Trophoblast cell (in vitro differentiated cells and primary cell): ENCODE measurements at regions not wholly inside any gene's neighbourhood (a gene's known extent, or its start where the extent isn't known, plus 50 kb on each side); places are given as distances from the start of the nearest gene placed in this dataset.

Experiments
- DNase-seq, 2 donors: peaks; one replicate each; pipeline ENCODE4 v3.0.0-alpha.2; 2016
- H2AFZ ChIP-seq: 2 replicates; pipeline ENCODE4 v1.6.1; 2013; ENCODE audit warnings: low read length, moderate library complexity, mild to moderate bottlenecking; ENCODE audit not compliant: insufficient read depth, poor library complexity
- H2AK5ac ChIP-seq: 2 replicates; pipeline ENCODE4 v1.6.1; 2013; ENCODE audit warnings: mild to moderate bottlenecking, low read length
- H2BK120ac ChIP-seq: 2 replicates; pipeline ENCODE4 v1.6.1; 2013; ENCODE audit warnings: low read length, mild to moderate bottlenecking, moderate library complexity; ENCODE audit not compliant: insufficient read depth, poor library complexity
- H2BK12ac ChIP-seq: 2 replicates; pipeline ENCODE4 v1.6.1; 2013; ENCODE audit warnings: mild to moderate bottlenecking, low read length, moderate library complexity
- H2BK5ac ChIP-seq: 2 replicates; pipeline ENCODE4 v1.6.1; 2013; ENCODE audit warnings: low read length, low read depth, moderate library complexity, mild to moderate bottlenecking; ENCODE audit not compliant: poor library complexity
- H3K14ac ChIP-seq: 2 replicates; pipeline ENCODE4 v1.6.1; 2013; ENCODE audit warnings: mild to moderate bottlenecking, low read length
- H3K18ac ChIP-seq: 2 replicates; pipeline ENCODE4 v1.6.1; 2013; ENCODE audit warnings: mild to moderate bottlenecking, low read length
- H3K23ac ChIP-seq: 2 replicates; pipeline ENCODE4 v1.6.1; 2013; ENCODE audit warnings: low read length
- H3K27ac ChIP-seq: 2 replicates; pipeline ENCODE4 v1.5.1; 2013; ENCODE audit warnings: low read depth, mild to moderate bottlenecking, inconsistent platforms, low read length, moderate library complexity
- H3K27me3 ChIP-seq: 2 replicates; pipeline ENCODE4 v1.6.1; 2013; ENCODE audit warnings: inconsistent platforms, mild to moderate bottlenecking, low read length, moderate library complexity; ENCODE audit not compliant: insufficient read depth
- H3K36me3 ChIP-seq, 2 experiments: 1 replicate in 1 of 2; 2 replicates in 1 of 2; pipeline ENCODE4 v1.6.1; 2013; ENCODE audit warnings: low read length in 2 of 2, mild to moderate bottlenecking in 2 of 2, moderate library complexity in 1 of 2; ENCODE audit not compliant: insufficient read depth in 2 of 2, control insufficient read depth in 1 of 2
- H3K4ac ChIP-seq: 2 replicates; pipeline ENCODE4 v1.6.1; 2013; ENCODE audit warnings: low read depth, mild to moderate bottlenecking, low read length, moderate library complexity
- H3K4me1 ChIP-seq, 2 experiments: 1 replicate in 1 of 2; 2 replicates in 1 of 2; pipeline ENCODE4 v1.6.1; 2013; ENCODE audit warnings: low read length in 2 of 2, mild to moderate bottlenecking in 2 of 2, moderate library complexity in 1 of 2; ENCODE audit not compliant: insufficient read depth in 2 of 2, control insufficient read depth in 1 of 2
- H3K4me2 ChIP-seq: 2 replicates; pipeline ENCODE4 v1.6.1; 2013; ENCODE audit warnings: inconsistent platforms, mild to moderate bottlenecking, low read length, moderate library complexity
- H3K4me3 ChIP-seq: 2 replicates; pipeline ENCODE4 v1.5.1; 2013; ENCODE audit warnings: mild to moderate bottlenecking, low read depth, low read length, inconsistent platforms
- H3K79me1 ChIP-seq: one replicate; pipeline ENCODE4 v1.6.1; 2013; ENCODE audit warnings: low read length
- H3K79me2 ChIP-seq: 2 replicates; pipeline ENCODE4 v1.6.1; 2013; ENCODE audit warnings: low read length, mild to moderate bottlenecking; ENCODE audit not compliant: control insufficient read depth, insufficient read depth, poor library complexity
- H3K9ac ChIP-seq: 2 replicates; pipeline ENCODE4 v1.6.1; 2013; ENCODE audit warnings: mild to moderate bottlenecking, low read length
- H3K9me3 ChIP-seq: 2 replicates; pipeline ENCODE4 v1.6.1; 2013; ENCODE audit warnings: low read depth, mild to moderate bottlenecking, control low read depth, inconsistent platforms, low read length; ENCODE audit not compliant: insufficient read depth
- H4K12ac ChIP-seq: 2 replicates; pipeline ENCODE4 v1.6.1; 2013; ENCODE audit warnings: low read depth, mild to moderate bottlenecking, low read length, moderate library complexity
- H4K8ac ChIP-seq: 2 replicates; pipeline ENCODE4 v1.6.1; 2013; ENCODE audit warnings: low read depth, mild to moderate bottlenecking, low read length, moderate library complexity
- H4K91ac ChIP-seq: one replicate; pipeline ENCODE4 v1.6.1; 2013; ENCODE audit warnings: low read depth, mild to moderate bottlenecking, low read length, moderate library complexity
- WGBS: extraction: QIAGEN DNeasy Blood & Tissue Kit; methylation state at CpG from one replicate; pipeline ENCODE4 v1.1.7; 2013; ENCODE audit warnings: missing lambda C conversion rate; ENCODE audit not compliant: insufficient read length, insufficient coverage; ENCODE audit errors: extremely low coverage; 5-methylcytosine and 5-hydroxymethylcytosine counted together

DNA sequence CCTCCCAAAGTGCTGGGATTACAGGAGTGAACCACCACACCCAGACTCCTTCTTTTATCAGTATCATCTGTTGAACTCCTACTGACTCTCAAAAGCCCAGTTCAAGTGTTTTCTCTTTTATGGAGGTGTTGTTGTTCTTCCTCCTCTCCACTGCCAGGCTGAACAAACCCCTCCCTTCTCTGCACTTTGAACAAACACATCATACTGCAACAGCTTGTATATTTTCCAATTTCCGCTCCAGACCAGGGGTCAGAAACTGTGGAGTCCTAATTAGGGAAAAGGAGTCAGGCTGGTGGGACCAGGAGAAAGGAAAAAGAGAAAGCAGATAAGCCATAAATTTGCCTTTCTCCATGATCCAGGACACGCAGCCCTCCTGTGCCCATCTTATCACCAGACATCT, 148.1 kb upstream of the HMHB1 start:
- Histone ChIP-seq H3K79me1 (no peaks in the 10 kb centered on the region), H4K8ac (no peak overlapping the region), H4K12ac (no peak overlapping the region), H3K4me1 (no peaks in the 10 kb centered on the region), H3K27me3 (no peaks in the 10 kb centered on the region), H4K91ac (no peak overlapping the region), H2AK5ac (no peak overlapping the region), H3K27ac (no peak overlapping the region), H3K4me2 (no peak overlapping the region), H3K9ac (no peak overlapping the region), H3K4me3 (no peak overlapping the region), H2BK5ac (no peak overlapping the region), H3K36me3 (no peaks in the 10 kb centered on the region), H2AFZ (no peak overlapping the region), H3K9me3 (no peaks in the 10 kb centered on the region), H3K79me2 (no peaks in the 10 kb centered on the region), H3K14ac (no peak overlapping the region), H2BK120ac (no peak overlapping the region), H3K4ac (no peak overlapping the region), H2BK12ac (no peak overlapping the region), H3K23ac (no peak overlapping the region), H3K18ac (no peak overlapping the region)
- no CpG with 5 or more reads among the region's 2 CpGs for WGBS
- no peak for DNase-seq

DNA sequence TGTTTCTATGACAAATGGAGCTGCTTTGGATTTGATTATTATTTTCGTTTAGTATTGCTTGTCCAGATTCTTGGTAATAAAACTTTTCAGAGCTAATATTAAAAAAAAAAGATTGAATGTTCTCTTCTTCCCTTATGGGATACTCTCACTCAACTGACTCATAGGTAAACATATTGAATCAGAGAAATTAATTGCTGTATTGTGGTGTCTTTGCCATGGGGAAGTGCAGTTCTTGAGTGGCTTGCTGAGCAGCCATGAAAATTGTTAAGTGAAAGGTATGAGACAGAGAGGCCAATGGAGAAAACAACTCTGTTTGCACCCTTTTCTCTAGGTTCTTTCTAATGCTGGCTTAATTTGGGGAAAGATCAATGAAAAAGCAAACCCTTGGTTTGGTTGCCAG, 149.9 kb upstream of the HMHB1 start:
- DNase-seq = no peak
- no peaks in the 10 kb centered on the region for H3K79me2 ChIP-seq
- no peak overlapping the region for H4K12ac ChIP-seq
- H3K9me3 ChIP-seq = no peaks in the 10 kb centered on the region
- no peaks in the 10 kb centered on the region for H3K4me1 ChIP-seq
- no peak overlapping the region for H2AFZ ChIP-seq
- no CpG with 5 or more reads among the region's 1 CpG for WGBS
- H3K14ac ChIP-seq = no peak overlapping the region
- no peak overlapping the region for H3K18ac ChIP-seq
- H3K4me2 ChIP-seq = no peak overlapping the region
- no peak overlapping the region for H2BK120ac ChIP-seq
- H3K4me3 ChIP-seq = no peak overlapping the region
- no peaks in the 10 kb centered on the region for H3K36me3 ChIP-seq
- H2AK5ac ChIP-seq = no peak overlapping the region
- H3K79me1 ChIP-seq = no peaks in the 10 kb centered on the region
- no peak overlapping the region for H4K91ac ChIP-seq
- no peak overlapping the region for H2BK5ac ChIP-seq
- no peaks in the 10 kb centered on the region for H3K27me3 ChIP-seq
- H4K8ac ChIP-seq = no peak overlapping the region
- H3K9ac ChIP-seq = no peak overlapping the region
- no peak overlapping the region for H3K23ac ChIP-seq
- no peak overlapping the region for H2BK12ac ChIP-seq
- H3K4ac ChIP-seq = no peak overlapping the region
- H3K27ac ChIP-seq = no peak overlapping the region

DNA sequence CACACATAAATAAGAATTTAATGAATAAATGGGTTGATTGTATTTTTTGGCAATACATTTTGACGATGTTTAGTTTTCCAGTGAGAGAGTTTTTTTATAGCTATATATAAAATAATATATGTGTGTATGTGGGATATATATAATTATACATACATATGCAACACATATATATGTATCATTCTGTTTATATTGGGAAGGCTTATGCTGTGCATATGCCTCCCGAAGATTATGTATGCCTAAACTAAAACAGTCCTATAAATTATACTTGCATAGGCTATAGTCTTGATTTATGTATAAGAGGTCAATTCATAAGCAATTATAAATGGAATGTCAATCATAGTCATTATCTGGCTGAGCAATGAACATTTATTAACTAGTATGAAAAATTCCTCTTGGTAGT, 151.3 kb upstream of the HMHB1 start:
- no peaks in the 10 kb centered on the region for H3K9me3 ChIP-seq
- H3K9ac ChIP-seq = no peak overlapping the region
- H3K4me1 ChIP-seq = no peaks in the 10 kb centered on the region
- no peak overlapping the region for H3K14ac ChIP-seq
- no peak overlapping the region for H3K27ac ChIP-seq
- DNase-seq = no peak
- no peak overlapping the region for H2AFZ ChIP-seq
- no CpG with 5 or more reads among the region's 2 CpGs for whole genome bisulfite sequencing
- H3K79me2 ChIP-seq = no peaks in the 10 kb centered on the region
- H4K91ac ChIP-seq = no peak overlapping the region
- no peak overlapping the region for H3K18ac ChIP-seq
- no peak overlapping the region for H2BK5ac ChIP-seq
- no peak overlapping the region for H2BK120ac ChIP-seq
- H3K4ac ChIP-seq = no peak overlapping the region
- no peak overlapping the region for H4K8ac ChIP-seq
- H3K4me2 ChIP-seq = no peak overlapping the region
- no peaks in the 10 kb centered on the region for H3K27me3 ChIP-seq
- no peak overlapping the region for H4K12ac ChIP-seq
- no peaks in the 10 kb centered on the region for H3K79me1 ChIP-seq
- no peak overlapping the region for H2AK5ac ChIP-seq
- no peak overlapping the region for H2BK12ac ChIP-seq
- H3K4me3 ChIP-seq = no peak overlapping the region
- no peaks in the 10 kb centered on the region for H3K36me3 ChIP-seq
- no peak overlapping the region for H3K23ac ChIP-seq

DNA sequence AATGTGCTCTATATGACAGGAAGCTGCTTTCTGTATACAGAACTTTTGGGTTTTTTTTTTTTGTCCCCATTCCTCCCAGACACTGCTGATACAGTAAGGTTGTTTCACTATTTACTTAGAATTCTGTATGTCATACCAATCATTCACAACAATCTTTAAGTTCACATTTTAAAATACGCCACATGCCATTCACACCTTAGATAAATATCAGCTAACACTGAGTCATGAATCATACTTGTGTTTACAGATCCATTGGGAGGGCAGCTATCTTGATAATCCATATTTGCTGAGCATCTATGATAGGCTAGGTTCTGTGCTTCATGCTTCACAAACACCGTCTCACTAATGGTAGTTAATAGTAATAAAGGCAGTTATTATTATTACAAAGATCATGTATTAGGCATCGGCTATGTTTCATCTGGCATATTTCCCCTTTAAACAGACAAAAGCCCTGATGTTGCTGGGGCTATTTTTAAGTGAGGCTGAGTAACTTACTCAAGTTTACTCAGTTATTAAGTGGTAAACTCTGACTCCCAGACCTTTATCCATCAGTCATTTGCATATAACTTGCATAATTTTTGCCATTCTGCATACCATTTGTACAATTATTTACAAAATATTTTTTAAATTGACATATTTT, 152.2 kb upstream of the HMHB1 start:
- H2BK120ac ChIP-seq = no peak overlapping the region
- H2BK5ac ChIP-seq = no peak overlapping the region
- H4K8ac ChIP-seq = no peak overlapping the region
- H3K36me3 ChIP-seq = no peaks in the 10 kb centered on the region
- H3K4me2 ChIP-seq = no peak overlapping the region
- H3K27me3 ChIP-seq = no peaks in the 10 kb centered on the region
- no peak overlapping the region for H2BK12ac ChIP-seq
- H3K14ac ChIP-seq = no peak overlapping the region
- no peak overlapping the region for H3K23ac ChIP-seq
- no peak overlapping the region for H3K4me3 ChIP-seq
- no peak overlapping the region for H4K12ac ChIP-seq
- H3K9ac ChIP-seq = no peak overlapping the region
- WGBS = 100% methylated on average over 1 of the region's 3 CpGs
- H4K91ac ChIP-seq = no peak overlapping the region
- no peaks in the 10 kb centered on the region for H3K79me1 ChIP-seq
- H3K18ac ChIP-seq = no peak overlapping the region
- H3K9me3 ChIP-seq = no peaks in the 10 kb centered on the region
- H2AK5ac ChIP-seq = no peak overlapping the region
- DNase-seq = peak; percentile 28 to 88
- no peak overlapping the region for H3K27ac ChIP-seq
- H2AFZ ChIP-seq = no peak overlapping the region
- no peaks in the 10 kb centered on the region for H3K79me2 ChIP-seq
- no peak overlapping the region for H3K4ac ChIP-seq
- H3K4me1 ChIP-seq = no peaks in the 10 kb centered on the region
